T-cell (primary cell): ENCODE measurements at regions not wholly inside any gene's neighbourhood (a gene's known extent, or its start where the extent isn't known, plus 50 kb on each side); places are given as distances from the start of the nearest gene placed in this dataset.

Source experiments
- ATAC-seq, 4 experiments: fragments of 200-7000 bp in 3 of 4; fragments of 150-1000 bp in 1 of 4; cut with Tn5 transposase; replicated peaks in 1 of 4; 1 replicate in 3 of 4; 2 replicates in 1 of 4; pipeline ENCODE4 v1.10.0; 2021; ENCODE audit warnings: moderate library complexity in 3 of 4, mild to moderate bottlenecking in 2 of 4, moderate number of reproducible peaks in 1 of 4
- CTCF ChIA-PET, 2 donors: fragments of 300-600 bp; sonication (Branson Sonifier 250); formaldehyde crosslinking; loops; one replicate each; lab custom pipeline; 2022; ENCODE audit warnings: antibody characterized with exemption in 2 of 2; lab: Charles Lee
- POLR2A ChIA-PET, 2 donors: fragments of 300-600 bp; sonication (Branson Sonifier 250); formaldehyde crosslinking; loops; one replicate each; lab custom pipeline; 2022; ENCODE audit warnings: antibody characterized with exemption in 2 of 2; lab: Charles Lee
- DNase-seq, 35 experiments: peaks; one replicate each; pipeline versions ENCODE4 v3.0.0 to v3.0.0-alpha.2; 2013 to 2023
- H3K27ac ChIP-seq: one replicate; pipeline ENCODE4 v1.5.1; 2013; ENCODE audit warnings: low read length
- H3K27me3 ChIP-seq, 2 experiments: replicated peaks in 1 of 2; 1 replicate in 1 of 2; 2 replicates in 1 of 2; pipeline versions ENCODE4 v1.6.1 to v1.7.0; 2013; ENCODE audit warnings: low read length in 1 of 2, mixed read lengths in 1 of 2; ENCODE audit not compliant: control insufficient read depth in 2 of 2, insufficient read depth in 2 of 2; ENCODE audit errors: extremely low read depth in 1 of 2
- H3K36me3 ChIP-seq, 2 donors: 1 replicate in 1 of 2; 2 replicates in 1 of 2; pipeline versions ENCODE4 v1.6.1 to v1.7.0; 2013; ENCODE audit warnings: low read length in 1 of 2; ENCODE audit not compliant: control insufficient read depth in 2 of 2, insufficient read depth in 1 of 2; ENCODE audit errors: extremely low read depth in 1 of 2
- H3K4me1 ChIP-seq, 2 experiments: 1 replicate in 1 of 2; 2 replicates in 1 of 2; pipeline versions ENCODE4 v1.6.1 to v1.7.0; 2013; ENCODE audit warnings: low read length in 2 of 2, mixed read lengths in 1 of 2; ENCODE audit not compliant: insufficient read depth in 2 of 2, control insufficient read depth in 1 of 2; ENCODE audit errors: extremely low read depth in 1 of 2
- H3K4me3 ChIP-seq, 2 donors: 1 replicate in 1 of 2; 2 replicates in 1 of 2; pipeline versions ENCODE4 v1.5.1 to v1.7.0; 2013; ENCODE audit warnings: mild to moderate bottlenecking in 2 of 2, low read length in 1 of 2, moderate library complexity in 1 of 2; ENCODE audit not compliant: control insufficient read depth in 1 of 2; ENCODE audit errors: extremely low read depth in 1 of 2
- H3K9me3 ChIP-seq: 2 replicates; pipeline ENCODE4 v1.7.0; 2013
- H3K27ac Mint-ChIP-seq, 2 donors: one replicate each; pipeline ENCODE4 v1.8.0; 2020 to 2021; ENCODE audit warnings: mild to moderate bottlenecking in 2 of 2, mixed read lengths in 2 of 2
- H3K27me3 Mint-ChIP-seq, 2 donors: one replicate each; pipeline ENCODE4 v1.8.0; 2021 to 2022; ENCODE audit warnings: mixed read lengths in 2 of 2
- H3K36me3 Mint-ChIP-seq: one replicate; pipeline ENCODE4 v1.8.0; 2021; ENCODE audit warnings: mixed read lengths
- H3K4me1 Mint-ChIP-seq, 3 donors: one replicate each; pipeline ENCODE4 v1.8.0; 2020 to 2022; ENCODE audit warnings: mixed read lengths in 3 of 3, mild to moderate bottlenecking in 1 of 3
- H3K4me3 Mint-ChIP-seq, 3 donors: one replicate each; pipeline ENCODE4 v1.8.0; 2020 to 2022; ENCODE audit warnings: mild to moderate bottlenecking in 3 of 3, mixed read lengths in 3 of 3, moderate library complexity in 3 of 3
- H3K9me3 Mint-ChIP-seq, 3 donors: one replicate each; pipeline ENCODE4 v1.8.0; 2020 to 2022; ENCODE audit warnings: mixed read lengths in 3 of 3
- WGBS: methylation state at CpG from one replicate; pipeline ENCODE4 v1.1.5; 2013; ENCODE audit warnings: missing lambda C conversion rate; ENCODE audit not compliant: insufficient coverage; 5-methylcytosine and 5-hydroxymethylcytosine counted together

GRCh38 chr1:103341377-103341880 lies 184.1 kb upstream of the RNPC3 start:
- Mint-ChIP-seq H3K27me3 (no peaks in the 10 kb centered on the region), H3K36me3 (no peaks in the 10 kb centered on the region), H3K4me1 (no peaks in the 10 kb centered on the region), H3K27ac (no peak overlapping the region), H3K4me3 (no peak overlapping the region), H3K9me3 (no peaks in the 10 kb centered on the region)
- Histone ChIP-seq H3K27ac (no peak overlapping the region), H3K36me3 (no peaks in the 10 kb centered on the region), H3K27me3 (no peaks in the 10 kb centered on the region), H3K4me1 (no peaks in the 10 kb centered on the region), H3K4me3 (no peak overlapping the region), H3K9me3 (no peaks in the 10 kb centered on the region)
- DNase-seq (no peak), ATAC-seq (no peak)
- CTCF ChIA-PET, result interaction anchor here in 1 of 2 donors (0.6 kb wide), 1 partner anchor 1698 kb away, joined by 3 read pairs; no protein-coding TSS in a partner anchor
- POLR2A ChIA-PET, result no interaction called here
- no CpG with 5 or more reads among the region's 2 CpGs for WGBS

- no peak overlapping the region for H3K4me3 Mint-ChIP-seq
- no peaks in the 10 kb centered on the region for H3K4me1 Mint-ChIP-seq
- H3K36me3 Mint-ChIP-seq, result no peaks in the 10 kb centered on the region
- no peak overlapping the region for H3K4me3 ChIP-seq
- no peaks in the 10 kb centered on the region for H3K9me3 ChIP-seq
- no peaks in the 10 kb centered on the region for H3K9me3 Mint-ChIP-seq
- no peaks in the 10 kb centered on the region for H3K36me3 ChIP-seq
- ATAC-seq, result no peak
- no peaks in the 10 kb centered on the region for H3K4me1 ChIP-seq
- no CpG with 5 or more reads among the region's 4 CpGs for WGBS
- CTCF ChIA-PET, result no interaction called here
- POLR2A ChIA-PET, result no interaction called here
- H3K27ac Mint-ChIP-seq, result no peak overlapping the region
- no peaks in the 10 kb centered on the region for H3K27me3 ChIP-seq
- no peak for DNase-seq
- H3K27ac ChIP-seq, result no peak overlapping the region
- no peaks in the 10 kb centered on the region for H3K27me3 Mint-ChIP-seq
These were observed 187.7 kb upstream of the RNPC3 start for GRCh38 chr1:103337779-103338178.

GRCh38 chr1:103336408-103336807 lies 189.1 kb upstream of the RNPC3 start:
- POLR2A ChIA-PET, result no interaction called here
- Mint-ChIP-seq H3K27me3 (no peaks in the 10 kb centered on the region), H3K4me3 (no peak overlapping the region), H3K9me3 (no peaks in the 10 kb centered on the region), H3K27ac (no peak overlapping the region), H3K4me1 (no peaks in the 10 kb centered on the region), H3K36me3 (no peaks in the 10 kb centered on the region)
- no peak overlapping the region for H3K27ac ChIP-seq
- H3K36me3 ChIP-seq, result no peaks in the 10 kb centered on the region
- ATAC-seq (no peak), DNase-seq (no peak)
- no peaks in the 10 kb centered on the region for H3K9me3 ChIP-seq
- H3K4me1 ChIP-seq, result no peaks in the 10 kb centered on the region
- H3K27me3 ChIP-seq, result no peaks in the 10 kb centered on the region
- CTCF ChIA-PET, result no interaction called here
- H3K4me3 ChIP-seq, result no peak overlapping the region
- WGBS, result no CpG with 5 or more reads among the region's 1 CpG

- H3K36me3 ChIP-seq, result no peaks in the 10 kb centered on the region
- no peak for ATAC-seq
- H3K4me3 Mint-ChIP-seq, result no peak overlapping the region
- no peaks in the 10 kb centered on the region for H3K36me3 Mint-ChIP-seq
- H3K4me1 Mint-ChIP-seq, result no peaks in the 10 kb centered on the region
- no peaks in the 10 kb centered on the region for H3K27me3 ChIP-seq
- H3K9me3 Mint-ChIP-seq, result no peaks in the 10 kb centered on the region
- H3K27ac ChIP-seq, result no peak overlapping the region
- H3K4me3 ChIP-seq, result no peak overlapping the region
- peaks cover 1% of the 10 kb centered on the region for H3K9me3 ChIP-seq
- WGBS, result no CpG with 5 or more reads among the region's 5 CpGs
- ChIA-PET CTCF (no interaction called here), POLR2A (no interaction called here)
- H3K27ac Mint-ChIP-seq, result no peak overlapping the region
- no peaks in the 10 kb centered on the region for H3K4me1 ChIP-seq
- DNase-seq, result no peak
- H3K27me3 Mint-ChIP-seq, result no peaks in the 10 kb centered on the region
These were observed 192.4 kb upstream of the RNPC3 start for GRCh38 chr1:103333141-103333540.

- Histone ChIP-seq H3K9me3 (peaks cover 4% of the 10 kb centered on the region), H3K4me3 (no peak overlapping the region), H3K4me1 (no peaks in the 10 kb centered on the region), H3K27ac (no peak overlapping the region), H3K36me3 (no peaks in the 10 kb centered on the region), H3K27me3 (no peaks in the 10 kb centered on the region)
- no peak overlapping the region for H3K27ac Mint-ChIP-seq
- H3K4me1 Mint-ChIP-seq, result no peaks in the 10 kb centered on the region
- H3K4me3 Mint-ChIP-seq, result no peak overlapping the region
- ATAC-seq, result no peak
- DNase-seq, result no peak
- H3K27me3 Mint-ChIP-seq, result no peaks in the 10 kb centered on the region
- H3K36me3 Mint-ChIP-seq, result no peaks in the 10 kb centered on the region
- ChIA-PET POLR2A (no interaction called here), CTCF (no interaction called here)
- H3K9me3 Mint-ChIP-seq, result peaks cover 4 to 9% (median 8%) of the 10 kb centered on the region in 3 donors
- whole genome bisulfite sequencing, result 79% methylated on average over 3 of the region's 4 CpGs
These were observed 198.3 kb upstream of the RNPC3 start for GRCh38 chr1:103327054-103327719.

- CTCF ChIA-PET, result no interaction called here
- H3K27me3 Mint-ChIP-seq, result no peaks in the 10 kb centered on the region
These were observed 198.9 kb upstream of the RNPC3 start for GRCh38 chr1:103326595-103326994.

GRCh38 chr1:103309786-103310185 lies 201.5 kb upstream of the COL11A1 start:
- Mint-ChIP-seq H3K4me1 (no peaks in the 10 kb centered on the region), H3K36me3 (no peaks in the 10 kb centered on the region), H3K27ac (no peak overlapping the region), H3K4me3 (no peak overlapping the region), H3K9me3 (no peaks in the 10 kb centered on the region), H3K27me3 (no peaks in the 10 kb centered on the region)
- no peak for DNase-seq
- ATAC-seq, result no peak
- Histone ChIP-seq H3K9me3 (no peaks in the 10 kb centered on the region), H3K27ac (no peak overlapping the region), H3K4me1 (no peaks in the 10 kb centered on the region), H3K36me3 (no peaks in the 10 kb centered on the region), H3K4me3 (no peak overlapping the region), H3K27me3 (no peaks in the 10 kb centered on the region)
- POLR2A ChIA-PET, result no interaction called here
- CTCF ChIA-PET, result no interaction called here
- WGBS, result no CpG with 5 or more reads among the region's 1 CpG

More at GRCh38 chr1:103326595-103326994, 198.9 kb upstream of the RNPC3 start:
- no peak for ATAC-seq
- peaks cover 7 to 14% (median 8%) of the 10 kb centered on the region in 3 donors for H3K9me3 Mint-ChIP-seq
- Histone ChIP-seq H3K27ac (no peak overlapping the region), H3K4me3 (no peak overlapping the region), H3K9me3 (peaks cover 4% of the 10 kb centered on the region), H3K36me3 (no peaks in the 10 kb centered on the region), H3K4me1 (no peaks in the 10 kb centered on the region), H3K27me3 (no peaks in the 10 kb centered on the region)
- no peaks in the 10 kb centered on the region for H3K4me1 Mint-ChIP-seq
- POLR2A ChIA-PET, result no interaction called here
- H3K27ac Mint-ChIP-seq, result no peak overlapping the region
- H3K36me3 Mint-ChIP-seq, result no peaks in the 10 kb centered on the region
- H3K4me3 Mint-ChIP-seq, result no peak overlapping the region
- no peak for DNase-seq
